Spleen (tissue), 11 donors: ENCODE measurements at regions not wholly inside any gene's neighbourhood (a gene's known extent, or its start where the extent isn't known, plus 50 kb on each side); places are given as distances from the start of the nearest gene placed in this dataset.

ENCODE experiments used
- DNase-seq: peaks from one replicate; pipeline ENCODE4 v3.0.0-alpha.2; 2020
- H3K27ac ChIP-seq, 8 donors: fragments of 200-600 bp; sonication (generic) in 7 of 8; 1 replicate in 4 of 8; 2 replicates in 4 of 8; pipeline versions ENCODE4 v1.5.0 to v1.8.0; 2016 to 2021; ENCODE audit warnings: inconsistent platforms in 4 of 8, mild to moderate bottlenecking in 4 of 8, moderate library complexity in 1 of 8
- H3K27me3 ChIP-seq, 7 donors: fragments of 200-600 bp; sonication (generic) in 6 of 7; replicated peaks in 1 of 7; 1 replicate in 4 of 7; 2 replicates in 3 of 7; pipeline versions ENCODE4 v1.5.0 to v1.8.0; 2016 to 2021; ENCODE audit warnings: inconsistent platforms in 3 of 7, mild to moderate bottlenecking in 1 of 7
- H3K36me3 ChIP-seq, 6 donors: fragments of 200-600 bp; sonication (generic) in 5 of 6; 1 replicate in 4 of 6; 2 replicates in 2 of 6; pipeline versions ENCODE4 v1.5.0 to v1.8.0; 2016 to 2021; ENCODE audit warnings: inconsistent platforms in 2 of 6
- H3K4me1 ChIP-seq, 6 donors: fragments of 200-600 bp; sonication (generic) in 5 of 6; 1 replicate in 3 of 6; 2 replicates in 3 of 6; pipeline versions ENCODE4 v1.5.0 to v1.8.0; 2016 to 2021; ENCODE audit warnings: inconsistent platforms in 3 of 6
- H3K4me3 ChIP-seq, 8 donors: fragments of 200-600 bp; sonication (generic) in 7 of 8; 1 replicate in 4 of 8; 2 replicates in 4 of 8; pipeline versions ENCODE4 v1.5.0 to v1.8.0; 2016 to 2021; ENCODE audit warnings: inconsistent platforms in 4 of 8, mild to moderate bottlenecking in 4 of 8, moderate library complexity in 2 of 8
- H3K9me3 ChIP-seq, 8 donors: fragments of 200-600 bp; sonication (generic) in 7 of 8; 1 replicate in 4 of 8; 2 replicates in 4 of 8; pipeline versions ENCODE4 v1.5.0 to v1.8.0; 2016 to 2021; ENCODE audit warnings: inconsistent platforms in 4 of 8
- POLR2A ChIP-seq, 3 donors: fragments of 450-650 bp; IDR thresholded peaks; one replicate each; pipeline ENCODE4 v1.5.1; 2017; ENCODE audit warnings: antibody characterized with exemption in 3 of 3, mild to moderate bottlenecking in 1 of 3
- POLR2AphosphoS5 ChIP-seq, 3 donors: sonication (generic); formaldehyde crosslinking; IDR thresholded peaks; one replicate each; pipeline ENCODE4 v1.5.1; 2017; ENCODE audit warnings: antibody characterized with exemption in 3 of 3
- WGBS, 5 donors: extraction: QIAGEN DNeasy Blood & Tissue Kit in 3 of 5; methylation state at CpG; one replicate each; pipeline versions ENCODE4 v1.1.5 to v1.1.7; 2013 to 2018; 5-methylcytosine and 5-hydroxymethylcytosine counted together
- intact Hi-C: fragments of 100-400 bp; cut with DNase I; formaldehyde crosslinking; loops from one replicate; pipeline ENCODE4 v1.15.0; 2023; ENCODE audit warnings: low total_unique reads
- TF ChIP-seq, protein P1 (sequence below), 11 experiments: fragments of 200-600 bp in 7 of 11; fragments of 450-650 bp in 4 of 11; sonication (generic) in 4 of 11; IDR thresholded peaks in 8 of 11; conservative IDR thresholded peaks in 3 of 11; 1 replicate in 7 of 11; 2 replicates in 4 of 11; pipeline versions ENCODE4 v1.4.0 to v1.8.0; 2016 to 2021; ENCODE audit warnings: antibody characterized with exemption in 11 of 11, inconsistent platforms in 4 of 11, mild to moderate bottlenecking in 1 of 11
- donor health status: healthy with polysubstance abuse.
- donor health status: DM: no; HTN: no; CAD: no; lungs with moderate emphysema.
- donor health status: DM: no; HTN: no; CAD: no.
- donor health status: Bipolar disorder and iron deficiency.
- donor health status: healthy.
- donor health status: DM: no; HTN: no; CAD: no.
- donor health status: DM: yes; HTN: yes; CAD: no.

DNA sequence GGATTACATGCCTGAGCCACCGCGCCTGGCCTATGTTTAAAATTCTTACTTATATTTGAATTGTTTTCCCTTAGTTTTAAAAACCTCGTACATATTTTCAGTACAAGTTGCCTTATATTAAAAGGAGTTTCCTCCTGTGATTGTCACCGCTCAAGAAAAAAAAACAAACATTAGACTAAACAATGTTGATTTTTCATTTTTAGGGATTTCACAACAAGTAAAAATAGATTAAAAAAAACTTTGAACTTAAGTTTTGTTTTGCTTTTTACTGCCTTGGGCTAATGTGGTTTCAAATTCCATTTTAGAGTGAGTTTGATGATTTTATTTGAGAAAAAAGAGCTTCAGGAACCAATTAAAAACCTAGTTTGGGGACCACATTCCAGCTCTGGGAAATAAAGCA lies 1196.6 kb upstream of the CDH18 start:
- Histone ChIP-seq H3K4me3 (no peak overlapping the region), H3K36me3 (no peaks in the 10 kb centered on the region), H3K27ac (no peak overlapping the region), H3K27me3 (no peaks in the 10 kb centered on the region), H3K9me3 (peaks cover 0 to 3% (median 0%) of the 10 kb centered on the region in 8 donors), H3K4me1 (no peaks in the 10 kb centered on the region)
- no peak for DNase-seq
- intact Hi-C loops: no loop called here
- WGBS, 5 donors: 88 to 92% (median 91%) methylated on average over 4 of the region's 4 CpGs
- no peak for TF ChIP-seq POLR2A (IDR thresholded peaks at IDR 0.05)
- TF ChIP-seq POLR2AphosphoS5 (IDR thresholded peaks at IDR 0.05): no peak
- TF ChIP-seq, protein P1, sequence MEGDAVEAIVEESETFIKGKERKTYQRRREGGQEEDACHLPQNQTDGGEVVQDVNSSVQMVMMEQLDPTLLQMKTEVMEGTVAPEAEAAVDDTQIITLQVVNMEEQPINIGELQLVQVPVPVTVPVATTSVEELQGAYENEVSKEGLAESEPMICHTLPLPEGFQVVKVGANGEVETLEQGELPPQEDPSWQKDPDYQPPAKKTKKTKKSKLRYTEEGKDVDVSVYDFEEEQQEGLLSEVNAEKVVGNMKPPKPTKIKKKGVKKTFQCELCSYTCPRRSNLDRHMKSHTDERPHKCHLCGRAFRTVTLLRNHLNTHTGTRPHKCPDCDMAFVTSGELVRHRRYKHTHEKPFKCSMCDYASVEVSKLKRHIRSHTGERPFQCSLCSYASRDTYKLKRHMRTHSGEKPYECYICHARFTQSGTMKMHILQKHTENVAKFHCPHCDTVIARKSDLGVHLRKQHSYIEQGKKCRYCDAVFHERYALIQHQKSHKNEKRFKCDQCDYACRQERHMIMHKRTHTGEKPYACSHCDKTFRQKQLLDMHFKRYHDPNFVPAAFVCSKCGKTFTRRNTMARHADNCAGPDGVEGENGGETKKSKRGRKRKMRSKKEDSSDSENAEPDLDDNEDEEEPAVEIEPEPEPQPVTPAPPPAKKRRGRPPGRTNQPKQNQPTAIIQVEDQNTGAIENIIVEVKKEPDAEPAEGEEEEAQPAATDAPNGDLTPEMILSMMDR (IDR thresholded peaks at IDR 0.05 in 8 of 11, conservative IDR thresholded peaks at IDR 0.05 in 3 of 11): no peak

GRCh38 chr5:21181609-21182125 lies 1193.7 kb upstream of the CDH18 start:
- no peak overlapping the region for H3K4me3 ChIP-seq
- H3K27ac ChIP-seq: no peak overlapping the region
- H3K27me3 ChIP-seq: no peaks in the 10 kb centered on the region
- WGBS, 5 donors: 52 to 74% (median 67%) methylated on average over 3 of the region's 3 CpGs
- no peaks in the 10 kb centered on the region for H3K36me3 ChIP-seq
- H3K4me1 ChIP-seq: no peaks in the 10 kb centered on the region
- H3K9me3 ChIP-seq: peaks cover 0 to 3% (median 0%) of the 10 kb centered on the region in 8 donors
- DNase-seq: no peak
- intact Hi-C loops: no loop called here
- no peak for TF ChIP-seq POLR2A (IDR thresholded peaks at IDR 0.05)

- no peaks in the 10 kb centered on the region for H3K4me1 ChIP-seq
- TF ChIP-seq POLR2AphosphoS5 (IDR thresholded peaks at IDR 0.05) (no peak), POLR2A (IDR thresholded peaks at IDR 0.05) (no peak)
- DNase-seq: no peak
- no peak overlapping the region for H3K4me3 ChIP-seq
- no peak overlapping the region for H3K27ac ChIP-seq
- H3K27me3 ChIP-seq: no peaks in the 10 kb centered on the region
- intact Hi-C loops: no loop called here
- 78 to 90% (median 85%) methylated on average over 2 of the region's 2 CpGs for WGBS, 5 donors
- H3K9me3 ChIP-seq: no peaks in the 10 kb centered on the region
- H3K36me3 ChIP-seq: no peaks in the 10 kb centered on the region
Measured at GRCh38 chr5:21173526-21173925, 1185.5 kb upstream of the CDH18 start.

- no peaks in the 10 kb centered on the region for H3K9me3 ChIP-seq
- TF ChIP-seq, protein P1 (IDR thresholded peaks at IDR 0.05 in 8 of 11, conservative IDR thresholded peaks at IDR 0.05 in 3 of 11): no peak
- intact Hi-C loops: no loop called here
- H3K27me3 ChIP-seq: no peaks in the 10 kb centered on the region
- no peaks in the 10 kb centered on the region for H3K36me3 ChIP-seq
- no peaks in the 10 kb centered on the region for H3K4me1 ChIP-seq
- no peak for DNase-seq
- WGBS, 5 donors: 57 to 83% (median 81%) methylated on average over 2 of the region's 2 CpGs
- H3K4me3 ChIP-seq: no peak overlapping the region
- H3K27ac ChIP-seq: no peak overlapping the region
Measured at GRCh38 chr5:21173036-21173435, 1185.0 kb upstream of the CDH18 start.

DNA sequence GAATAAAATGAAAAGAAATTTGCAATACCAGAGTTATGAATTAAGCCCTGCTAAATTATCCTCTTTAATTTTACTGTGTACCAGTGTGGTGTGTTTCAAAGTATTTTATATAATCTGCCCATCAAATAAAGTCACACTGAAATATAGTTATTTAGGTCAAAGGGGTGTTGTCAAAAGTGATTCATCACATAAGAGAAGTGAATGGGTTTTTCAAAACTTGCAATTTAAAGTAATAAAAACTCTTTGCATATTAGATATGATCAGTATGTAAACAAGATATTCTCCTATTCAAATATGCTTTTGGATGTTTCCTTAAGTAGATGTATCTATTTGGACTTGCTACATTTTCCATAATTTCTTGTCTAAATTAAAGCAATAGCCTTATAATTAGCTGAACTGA lies 1183.0 kb upstream of the CDH18 start:
- no peak for DNase-seq
- Histone ChIP-seq H3K36me3 (no peaks in the 10 kb centered on the region), H3K27me3 (no peaks in the 10 kb centered on the region), H3K9me3 (peaks cover 0 to 6% (median 0%) of the 10 kb centered on the region in 8 donors), H3K4me1 (no peaks in the 10 kb centered on the region), H3K4me3 (no peak overlapping the region), H3K27ac (no peak overlapping the region)
- TF ChIP-seq POLR2AphosphoS5 (IDR thresholded peaks at IDR 0.05): no peak
- intact Hi-C loops: no loop called here

DNA sequence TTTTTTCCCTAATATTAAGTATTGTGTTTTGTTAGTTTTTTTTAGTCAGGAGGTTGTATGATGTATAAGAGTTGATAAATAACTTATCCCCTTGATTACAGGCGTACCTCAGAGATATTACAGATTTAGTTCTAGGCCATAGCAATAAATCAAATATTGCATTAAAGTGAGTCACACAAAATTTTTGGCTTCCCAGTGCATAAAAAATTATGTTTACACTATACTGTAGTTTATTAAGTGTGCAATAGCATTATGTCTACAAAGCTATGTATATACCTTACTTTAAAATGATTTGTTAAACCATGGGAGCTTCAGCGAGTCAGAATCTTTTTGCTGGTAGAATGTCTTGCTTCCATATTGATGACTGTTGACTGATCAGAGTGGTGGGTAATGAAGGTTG lies 1180.6 kb upstream of the CDH18 start:
- WGBS, 5 donors: 71 to 86% (median 83%) methylated on average over 2 of the region's 2 CpGs
- Histone ChIP-seq H3K36me3 (no peaks in the 10 kb centered on the region), H3K4me3 (no peak overlapping the region), H3K9me3 (peaks cover 0 to 14% (median 2%) of the 10 kb centered on the region in 8 donors), H3K27ac (no peak overlapping the region), H3K27me3 (no peaks in the 10 kb centered on the region), H3K4me1 (no peaks in the 10 kb centered on the region)
- intact Hi-C loops: no loop called here
- TF ChIP-seq, protein P1 (IDR thresholded peaks at IDR 0.05 in 8 of 11, conservative IDR thresholded peaks at IDR 0.05 in 3 of 11): no peak
- TF ChIP-seq POLR2A (IDR thresholded peaks at IDR 0.05): no peak
- no peak for TF ChIP-seq POLR2AphosphoS5 (IDR thresholded peaks at IDR 0.05)
- DNase-seq: no peak
